Upper lobe of left lung (tissue), 6 donors: ENCODE measurements at regions not wholly inside any gene's neighbourhood (a gene's known extent, or its start where the extent isn't known, plus 50 kb on each side); places are given as distances from the start of the nearest gene placed in this dataset.

ENCODE experiments used
- ATAC-seq, 2 donors: fragments of 200-7000 bp; cut with Tn5 transposase; one replicate each; pipeline ENCODE4 v1.9.1; 2022; ENCODE audit warnings: mild to moderate bottlenecking in 2 of 2, moderate library complexity in 2 of 2; ENCODE audit not compliant: low FRiP score in 2 of 2
- DNase-seq, 2 donors: peaks; one replicate each; pipeline ENCODE4 v3.0.0-alpha.2; 2019 to 2020
- H3K27ac ChIP-seq, 4 donors: fragments of 200-600 bp; sonication (generic); one replicate each; pipeline ENCODE4 v1.5.1; 2016 to 2019
- H3K27me3 ChIP-seq, 4 donors: fragments of 200-600 bp; sonication (generic); one replicate each; pipeline ENCODE4 v1.5.1; 2017 to 2019
- H3K36me3 ChIP-seq, 4 donors: fragments of 200-600 bp; sonication (generic); one replicate each; pipeline ENCODE4 v1.5.1; 2016 to 2019
- H3K4me1 ChIP-seq, 4 donors: fragments of 200-600 bp; sonication (generic); one replicate each; pipeline ENCODE4 v1.5.1; 2018 to 2019
- H3K4me3 ChIP-seq, 4 donors: fragments of 200-600 bp; sonication (generic); one replicate each; pipeline ENCODE4 v1.5.1; 2017 to 2019; ENCODE audit warnings: mild to moderate bottlenecking in 2 of 4, moderate library complexity in 1 of 4
- H3K9me3 ChIP-seq, 4 donors: fragments of 200-600 bp; sonication (generic); one replicate each; pipeline ENCODE4 v1.5.1; 2018 to 2019
- EP300 ChIP-seq, 4 donors: sonication (generic); formaldehyde crosslinking; IDR thresholded peaks; one replicate each; pipeline ENCODE4 v1.5.1; 2017; ENCODE audit warnings: antibody characterized with exemption in 4 of 4, control low read depth in 2 of 4
- POLR2A ChIP-seq, 4 donors: fragments of 450-650 bp; IDR thresholded peaks; one replicate each; pipeline ENCODE4 v1.5.1; 2016 to 2017; ENCODE audit warnings: antibody characterized with exemption in 4 of 4, mild to moderate bottlenecking in 2 of 4
- POLR2AphosphoS5 ChIP-seq, 2 donors: sonication (generic); formaldehyde crosslinking; IDR thresholded peaks; one replicate each; pipeline ENCODE4 v1.5.1; 2017; ENCODE audit warnings: antibody characterized with exemption in 2 of 2
- WGBS, 2 donors: methylation state at CpG; one replicate each; pipeline ENCODE4 v1.1.5; 2017 to 2018; 5-methylcytosine and 5-hydroxymethylcytosine counted together
- small RNA-seq, 4 donors: library from RNA; depleted of rRNA; stranded (forward); fragments of <200 nt; gene quantifications; one replicate each; pipeline ENCODE3, GENCODE V24; 2016
- TF ChIP-seq, protein P1 (sequence below), 6 experiments: fragments of 450-650 bp in 4 of 6; fragments of 200-600 bp in 2 of 6; sonication (generic) in 2 of 6; IDR thresholded peaks; one replicate each; pipeline ENCODE4 v1.5.1; 2016 to 2019; ENCODE audit warnings: antibody characterized with exemption in 6 of 6
- donor health status: DM: no; HTN: no; CAD: no; lungs with moderate emphysema.
- donor health status: DM: no; HTN: yes; CAD: no; lungs with severe emphysema.

DNA sequence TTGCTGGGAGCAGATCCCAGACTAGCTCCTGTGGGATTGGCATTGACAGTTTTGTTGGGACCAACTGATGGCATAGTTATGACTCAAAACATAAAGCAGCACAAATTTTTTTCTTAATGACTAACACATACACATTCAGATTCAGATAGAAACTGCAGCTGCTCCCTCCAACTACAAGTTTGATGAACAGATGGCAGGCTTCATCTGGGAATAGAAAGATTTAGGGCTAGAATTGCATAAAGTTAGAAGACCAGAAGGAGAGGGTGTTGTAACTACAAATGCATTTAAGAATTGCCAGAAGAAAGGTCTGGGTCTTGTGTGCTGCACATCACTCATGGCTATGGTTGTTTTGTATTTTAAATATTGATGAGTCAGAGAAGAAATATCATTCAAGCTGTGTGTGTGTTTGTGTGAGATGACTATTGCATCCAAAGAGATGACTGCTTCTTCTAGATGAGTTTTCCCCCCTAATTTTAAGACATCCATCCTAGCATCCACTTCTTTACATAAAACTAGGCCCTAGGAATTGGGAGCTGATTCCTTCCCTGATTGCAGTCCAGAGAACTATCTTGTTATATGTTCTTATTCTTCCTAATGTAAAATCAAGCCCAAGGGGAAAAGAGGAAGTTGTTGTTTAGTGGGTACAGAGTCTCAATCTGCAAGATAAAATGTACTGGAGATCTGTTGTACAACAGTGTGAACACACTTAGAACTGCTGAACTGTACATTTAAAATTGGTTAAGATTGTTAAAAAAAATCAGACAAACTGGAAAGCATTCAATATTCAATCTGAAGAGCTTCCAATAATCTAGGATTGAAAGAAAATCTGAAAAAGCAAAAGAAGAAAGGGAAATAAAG is 175.1 kb downstream of the PARM1 start:
- H3K27me3 ChIP-seq = no peaks in the 10 kb centered on the region
- no peaks in the 10 kb centered on the region for H3K36me3 ChIP-seq
- no peak overlapping the region for H3K4me3 ChIP-seq
- no peak for ATAC-seq
- no peak for DNase-seq
- no peak overlapping the region for H3K27ac ChIP-seq
- no peak for TF ChIP-seq EP300 (IDR thresholded peaks at IDR 0.05)
- no peak for TF ChIP-seq POLR2AphosphoS5 (IDR thresholded peaks at IDR 0.05)
- TF ChIP-seq POLR2A (IDR thresholded peaks at IDR 0.05) = no peak
- TF ChIP-seq, protein P1, sequence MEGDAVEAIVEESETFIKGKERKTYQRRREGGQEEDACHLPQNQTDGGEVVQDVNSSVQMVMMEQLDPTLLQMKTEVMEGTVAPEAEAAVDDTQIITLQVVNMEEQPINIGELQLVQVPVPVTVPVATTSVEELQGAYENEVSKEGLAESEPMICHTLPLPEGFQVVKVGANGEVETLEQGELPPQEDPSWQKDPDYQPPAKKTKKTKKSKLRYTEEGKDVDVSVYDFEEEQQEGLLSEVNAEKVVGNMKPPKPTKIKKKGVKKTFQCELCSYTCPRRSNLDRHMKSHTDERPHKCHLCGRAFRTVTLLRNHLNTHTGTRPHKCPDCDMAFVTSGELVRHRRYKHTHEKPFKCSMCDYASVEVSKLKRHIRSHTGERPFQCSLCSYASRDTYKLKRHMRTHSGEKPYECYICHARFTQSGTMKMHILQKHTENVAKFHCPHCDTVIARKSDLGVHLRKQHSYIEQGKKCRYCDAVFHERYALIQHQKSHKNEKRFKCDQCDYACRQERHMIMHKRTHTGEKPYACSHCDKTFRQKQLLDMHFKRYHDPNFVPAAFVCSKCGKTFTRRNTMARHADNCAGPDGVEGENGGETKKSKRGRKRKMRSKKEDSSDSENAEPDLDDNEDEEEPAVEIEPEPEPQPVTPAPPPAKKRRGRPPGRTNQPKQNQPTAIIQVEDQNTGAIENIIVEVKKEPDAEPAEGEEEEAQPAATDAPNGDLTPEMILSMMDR (IDR thresholded peaks at IDR 0.05) = no peak
- H3K4me1 ChIP-seq = no peaks in the 10 kb centered on the region
- no peaks in the 10 kb centered on the region for H3K9me3 ChIP-seq

DNA sequence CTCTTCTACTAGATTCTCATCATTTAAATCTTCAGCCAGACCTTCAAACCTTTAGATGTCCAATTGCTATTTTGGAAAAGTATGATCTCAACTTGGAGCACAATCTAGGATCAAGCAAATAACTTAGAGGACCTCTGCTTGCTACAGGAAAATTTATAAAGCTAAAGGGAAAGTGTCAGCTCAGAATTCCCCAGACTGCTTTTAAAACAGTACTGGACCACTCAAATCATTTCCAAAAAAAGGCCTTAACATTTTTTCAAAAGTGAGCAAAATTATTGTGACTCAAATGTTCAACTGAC is 169.8 kb downstream of the PARM1 start:
- Histone ChIP-seq H3K4me1 (no peaks in the 10 kb centered on the region), H3K9me3 (no peaks in the 10 kb centered on the region), H3K4me3 (no peak overlapping the region), H3K27ac (no peak overlapping the region), H3K27me3 (no peaks in the 10 kb centered on the region), H3K36me3 (no peaks in the 10 kb centered on the region)
- TF ChIP-seq EP300 (IDR thresholded peaks at IDR 0.05) (no peak), POLR2A (IDR thresholded peaks at IDR 0.05) (no peak), POLR2AphosphoS5 (IDR thresholded peaks at IDR 0.05) (no peak)
- TF ChIP-seq, protein P1 (IDR thresholded peaks at IDR 0.05) = no peak
- DNase-seq (no peak), ATAC-seq (no peak)

DNA sequence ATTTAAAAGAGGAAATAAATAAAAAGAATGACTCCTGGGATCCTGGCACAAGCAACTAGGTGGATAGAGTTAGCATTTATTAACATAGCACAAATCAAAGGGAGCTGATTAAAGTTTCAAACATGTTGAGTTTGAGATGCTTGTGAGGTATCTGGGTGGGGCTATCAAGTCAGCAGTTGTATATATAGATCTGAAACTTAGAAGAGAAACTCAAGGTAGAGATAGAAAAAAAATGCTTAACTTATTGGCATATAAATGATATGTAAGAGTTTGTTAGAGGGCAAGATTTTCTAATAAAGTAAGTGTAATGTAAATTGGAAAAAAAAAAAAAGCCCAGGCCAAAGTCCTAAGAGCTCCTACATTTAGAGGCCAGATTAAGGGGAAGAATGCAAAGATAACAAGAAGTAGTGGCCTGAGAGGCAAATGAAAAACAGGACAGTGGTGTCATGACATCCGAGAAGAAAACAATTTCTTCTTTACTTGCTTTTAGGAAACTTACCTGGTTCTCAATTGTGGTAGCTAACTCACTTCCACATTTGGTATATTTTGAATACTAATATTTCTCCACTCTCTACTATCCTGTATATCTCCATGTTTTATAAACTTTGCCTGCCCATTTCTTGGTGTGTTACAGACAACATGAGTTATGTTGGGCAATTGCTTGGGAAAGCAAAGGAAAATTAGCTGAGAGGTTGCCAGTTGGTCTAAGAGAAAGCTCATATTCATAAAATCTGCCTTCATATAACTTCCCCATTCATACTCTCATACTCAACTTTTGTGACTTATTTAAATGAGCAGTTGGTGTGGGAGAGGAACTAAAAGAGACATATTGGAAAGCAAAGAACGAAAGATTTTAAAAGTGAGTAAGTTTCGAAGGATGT is 169.2 kb downstream of the PARM1 start:
- 58 to 90% methylated on average over 3 of the region's 3 CpGs for WGBS, 2 donors
- Histone ChIP-seq H3K9me3 (no peaks in the 10 kb centered on the region), H3K4me3 (no peak overlapping the region), H3K27me3 (no peaks in the 10 kb centered on the region), H3K4me1 (no peaks in the 10 kb centered on the region), H3K36me3 (no peaks in the 10 kb centered on the region), H3K27ac (no peak overlapping the region)
- no peak for DNase-seq
- TF ChIP-seq POLR2A (IDR thresholded peaks at IDR 0.05) (no peak), EP300 (IDR thresholded peaks at IDR 0.05) (no peak), POLR2AphosphoS5 (IDR thresholded peaks at IDR 0.05) (no peak)
- TF ChIP-seq, protein P1 (IDR thresholded peaks at IDR 0.05) = no peak
- no peak for ATAC-seq

Small RNA genes lying in the stretch of these regions (small RNA-seq; reads per million reads assigned to genes)
- gene AC093870.1 = 0 reads per million in 4 donors
